PC-3 (cell line): ENCODE measurements at regions not wholly inside any gene's neighbourhood (a gene's known extent, or its start where the extent isn't known, plus 50 kb on each side); places are given as distances from the start of the nearest gene placed in this dataset.

Experiments used
- EZH2 ChIP-seq: fragments of 300-600 bp; sonication (generic); IDR thresholded peaks from one replicate; pipeline ENCODE4 v1.6.1; 2017; ENCODE audit warnings: antibody characterized with exemption, mild to moderate bottlenecking, low read length; ENCODE audit not compliant: unreplicated experiment
- EZH2phosphoT487 ChIP-seq: fragments of 300-600 bp; sonication (generic); IDR thresholded peaks from 2 replicates; pipeline ENCODE4 v1.6.1; 2018; ENCODE audit warnings: mild to moderate bottlenecking, antibody characterized with exemption, low read length, borderline replicate concordance
- TF ChIP-seq, protein P1 (sequence below): fragments of 300-600 bp; sonication (generic); conservative IDR thresholded peaks from 2 replicates; pipeline ENCODE4 v1.5.1; 2017; ENCODE audit warnings: antibody characterized with exemption, low read depth, mild to moderate bottlenecking, low read length

DNA sequence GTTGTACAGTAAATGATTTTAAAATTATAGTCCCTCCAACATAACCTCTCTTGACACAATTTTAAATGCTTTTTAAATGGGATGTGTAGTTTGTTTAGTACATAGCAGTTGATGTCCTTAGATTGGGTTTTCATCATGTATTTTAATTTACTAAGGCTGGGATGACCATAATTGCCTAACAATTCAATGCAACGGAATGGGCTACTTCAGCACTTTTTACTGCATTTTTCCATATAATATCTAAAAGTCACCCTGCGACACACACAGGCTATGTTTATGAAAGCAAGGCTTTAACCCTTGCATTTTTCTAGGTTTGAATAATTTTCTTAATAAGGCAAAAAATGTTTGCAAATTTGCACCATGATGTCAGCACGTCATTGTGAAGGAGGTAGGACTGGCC is 321.0 kb downstream of the DLEU7 start:
- TF ChIP-seq, protein P1, sequence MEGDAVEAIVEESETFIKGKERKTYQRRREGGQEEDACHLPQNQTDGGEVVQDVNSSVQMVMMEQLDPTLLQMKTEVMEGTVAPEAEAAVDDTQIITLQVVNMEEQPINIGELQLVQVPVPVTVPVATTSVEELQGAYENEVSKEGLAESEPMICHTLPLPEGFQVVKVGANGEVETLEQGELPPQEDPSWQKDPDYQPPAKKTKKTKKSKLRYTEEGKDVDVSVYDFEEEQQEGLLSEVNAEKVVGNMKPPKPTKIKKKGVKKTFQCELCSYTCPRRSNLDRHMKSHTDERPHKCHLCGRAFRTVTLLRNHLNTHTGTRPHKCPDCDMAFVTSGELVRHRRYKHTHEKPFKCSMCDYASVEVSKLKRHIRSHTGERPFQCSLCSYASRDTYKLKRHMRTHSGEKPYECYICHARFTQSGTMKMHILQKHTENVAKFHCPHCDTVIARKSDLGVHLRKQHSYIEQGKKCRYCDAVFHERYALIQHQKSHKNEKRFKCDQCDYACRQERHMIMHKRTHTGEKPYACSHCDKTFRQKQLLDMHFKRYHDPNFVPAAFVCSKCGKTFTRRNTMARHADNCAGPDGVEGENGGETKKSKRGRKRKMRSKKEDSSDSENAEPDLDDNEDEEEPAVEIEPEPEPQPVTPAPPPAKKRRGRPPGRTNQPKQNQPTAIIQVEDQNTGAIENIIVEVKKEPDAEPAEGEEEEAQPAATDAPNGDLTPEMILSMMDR, result no peak
- TF ChIP-seq EZH2 (no peak), EZH2phosphoT487 (no peak)
